COLO829 (cell line): ENCODE measurements at regions not wholly inside any gene's neighbourhood (a gene's known extent, or its start where the extent isn't known, plus 50 kb on each side); places are given as distances from the start of the nearest gene placed in this dataset.
"Not testable (repeated sequence)": the region's sequence is repeated elsewhere in the genome, so short reads cannot be mapped to it uniquely, and the experiment has no call there.

ENCODE experiments used
- DNase-seq: peaks from one replicate; pipeline ENCODE4 v3.0.0; 2012; ENCODE audit warnings: low spot score

GRCh38 chr2:226164512-226164911 is 635.1 kb downstream of the IRS1 start:
- DNase-seq, result no peak

- not testable (repeated sequence) for DNase-seq
These were observed 639.0 kb downstream of the IRS1 start for GRCh38 chr2:226160617-226161016.

- DNase-seq, result peak; percentile 20
These were observed 639.6 kb downstream of the IRS1 start for GRCh38 chr2:226159875-226160479.

GRCh38 chr2:226158940-226159339 is 640.7 kb downstream of the IRS1 start:
- DNase-seq, result no peak

GRCh38 chr2:226158229-226158628 is 641.4 kb downstream of the IRS1 start:
- no peak for DNase-seq

GRCh38 chr2:226155093-226155875 is 644.3 kb downstream of the IRS1 start:
- no peak for DNase-seq

- DNase-seq, result no peak
These were observed 645.0 kb downstream of the IRS1 start for GRCh38 chr2:226154610-226155009.

- DNase-seq, result no peak
These were observed 646.1 kb downstream of the IRS1 start for GRCh38 chr2:226153553-226153952.

GRCh38 chr2:226151157-226151556 is 648.5 kb downstream of the IRS1 start:
- DNase-seq, result no peak

- no peak for DNase-seq
These were observed 656.5 kb downstream of the IRS1 start for GRCh38 chr2:226143091-226143490.

- no peak for DNase-seq
These were observed 657.2 kb downstream of the IRS1 start for GRCh38 chr2:226142463-226142862.

- DNase-seq, result no peak
These were observed 659.0 kb downstream of the IRS1 start for GRCh38 chr2:226140594-226140993.

- DNase-seq, result no peak
These were observed 659.9 kb downstream of the IRS1 start for GRCh38 chr2:226139759-226140158.

- no peak for DNase-seq
These were observed 662.3 kb downstream of the IRS1 start for GRCh38 chr2:226137201-226137811.

- DNase-seq, result no peak
These were observed 662.9 kb downstream of the IRS1 start for GRCh38 chr2:226136739-226137138.

- no peak for DNase-seq
These were observed 663.6 kb downstream of the IRS1 start for GRCh38 chr2:226135861-226136548.

- no peak for DNase-seq
These were observed 667.1 kb downstream of the IRS1 start for GRCh38 chr2:226132323-226133215.

- DNase-seq, result no peak
These were observed 668.3 kb downstream of the IRS1 start for GRCh38 chr2:226131299-226131784.

GRCh38 chr2:226130192-226130591 is 669.4 kb downstream of the IRS1 start:
- no peak for DNase-seq

- no peak for DNase-seq
These were observed 671.9 kb downstream of the IRS1 start for GRCh38 chr2:226127682-226128081.

GRCh38 chr2:226126104-226126503 is 673.5 kb downstream of the IRS1 start:
- no peak for DNase-seq
